Keratinocyte (primary cell): ENCODE measurements at regions not wholly inside any gene's neighbourhood (a gene's known extent, or its start where the extent isn't known, plus 50 kb on each side); places are given as distances from the start of the nearest gene placed in this dataset.

Source experiments
- DNase-seq: peaks from one replicate; pipeline ENCODE4 v3.0.0-alpha.2; 2011; ENCODE audit warnings: low read depth, missing footprints, low spot score
- FAIRE-seq: peaks from 2 replicates; lab custom pipeline; 2011; peaks lifted over from hg19 to GRCh38; lab: Jason Lieb, UNC
- H2AFZ ChIP-seq: 2 replicates; pipeline ENCODE4 v1.6.0; 2012; ENCODE audit warnings: low read length, control low read depth, inconsistent platforms; ENCODE audit not compliant: control insufficient read depth
- H3K27ac ChIP-seq: 2 replicates; pipeline ENCODE4 v1.5.1; 2011; ENCODE audit warnings: low read length; ENCODE audit not compliant: control insufficient read depth, insufficient read depth
- H3K27me3 ChIP-seq: 3 replicates; pipeline ENCODE4 v1.6.0; 2011; ENCODE audit warnings: low read length; ENCODE audit not compliant: control insufficient read depth, insufficient read depth; ENCODE audit errors: extremely low read depth
- H3K36me3 ChIP-seq, 2 experiments: 2 replicates in 1 of 2; 3 replicates in 1 of 2; pipeline ENCODE4 v1.5.1; 2011; ENCODE audit warnings: low read length in 2 of 2, mild to moderate bottlenecking in 1 of 2; ENCODE audit not compliant: control insufficient read depth in 2 of 2, insufficient read depth in 2 of 2; ENCODE audit errors: extremely low read depth in 1 of 2
- H3K4me1 ChIP-seq: 3 replicates; pipeline ENCODE4 v1.5.1; 2011; ENCODE audit warnings: low read length; ENCODE audit not compliant: control insufficient read depth, insufficient read depth; ENCODE audit errors: extremely low read depth
- H3K4me2 ChIP-seq: 3 replicates; pipeline ENCODE4 v1.6.0; 2011; ENCODE audit warnings: low read depth, low read length; ENCODE audit not compliant: control insufficient read depth, insufficient read depth; ENCODE audit errors: extremely low read depth
- H3K4me3 ChIP-seq, 3 experiments: fragments of 200-600 bp in 1 of 3; sonication (generic) in 1 of 3; 2 replicates in 2 of 3; 3 replicates in 1 of 3; pipeline ENCODE4 v1.5.1; 2011 to 2016; ENCODE audit warnings: low read length in 3 of 3, mild to moderate bottlenecking in 3 of 3, control low read depth in 2 of 3, inconsistent platforms in 1 of 3, low read depth in 1 of 3, mixed read lengths in 1 of 3, mixed run types in 1 of 3, moderate library complexity in 1 of 3; ENCODE audit not compliant: control insufficient read depth in 2 of 3, insufficient read depth in 2 of 3; ENCODE audit errors: extremely low read depth in 1 of 3
- H3K79me2 ChIP-seq: 2 replicates; pipeline ENCODE4 v1.6.0; 2012; ENCODE audit warnings: low read length; ENCODE audit not compliant: control insufficient read depth, insufficient read depth
- H3K9ac ChIP-seq: 3 replicates; pipeline ENCODE4 v1.6.0; 2011; ENCODE audit warnings: low read length; ENCODE audit not compliant: control insufficient read depth, insufficient read depth; ENCODE audit errors: extremely low read depth
- H3K9me1 ChIP-seq: 3 replicates; pipeline ENCODE4 v1.6.0; 2011; ENCODE audit warnings: low read length; ENCODE audit not compliant: control insufficient read depth, insufficient read depth; ENCODE audit errors: extremely low read depth
- H3K9me3 ChIP-seq: 2 replicates; pipeline ENCODE4 v1.5.1; 2012; ENCODE audit warnings: low read depth, low read length; ENCODE audit not compliant: control insufficient read depth
- H4K20me1 ChIP-seq: 3 replicates; pipeline ENCODE4 v1.6.0; 2011; ENCODE audit warnings: low read length; ENCODE audit not compliant: control insufficient read depth, insufficient read depth; ENCODE audit errors: extremely low read depth
- CTCF ChIP-seq, 3 experiments: IDR thresholded peaks in 1 of 3; conservative IDR thresholded peaks in 1 of 3; optimal IDR thresholded peaks in 1 of 3; 2 replicates in 2 of 3; 3 replicates in 1 of 3; pipeline versions ENCODE3 to v1.5.1; 2011; ENCODE audit warnings: low read length in 3 of 3, mild to moderate bottlenecking in 3 of 3, moderate library complexity in 2 of 3, control low read depth in 1 of 3, inconsistent platforms in 1 of 3; ENCODE audit not compliant: insufficient read depth in 2 of 3; ENCODE audit errors: extremely low read depth in 1 of 3
- EZH2 ChIP-seq: IDR thresholded peaks from one replicate; pipeline ENCODE4 v1.6.1; 2012; ENCODE audit warnings: inconsistent platforms, mild to moderate bottlenecking, low read length, moderate library complexity
- dilution Hi-C: fragments of 300-500 bp; cut with MboI; formaldehyde crosslinking; loops from one replicate; pipeline ENCODE4 v1.7.0; 2020; ENCODE audit warnings: low sequenced_read_pairs; ENCODE audit not compliant: extremely low pct_ligation_motif_present

GRCh38 chr17:20938988-20939615 lies 103.7 kb downstream of the USP22 start:
- TF ChIP-seq CTCF (optimal IDR thresholded peaks at IDR 0.05 in 1 of 3, IDR thresholded peaks at IDR 0.05 in 1 of 3, conservative IDR thresholded peaks at IDR 0.05 in 1 of 3; ENCODE audit: extremely low read depth in 1 of 3, insufficient read depth in 2 of 3, low read length in 3 of 3): no peak
- no peak for TF ChIP-seq EZH2
- dilution Hi-C loops: no loop called here
- H3K4me1 ChIP-seq: peaks cover 28% of the 10 kb centered on the region
- DNase-seq: no peak
- no peak overlapping the region for H3K9ac ChIP-seq
- no peak overlapping the region for H3K4me2 ChIP-seq
- no peak overlapping the region for H3K4me3 ChIP-seq
- H3K27ac ChIP-seq: no peak overlapping the region
- H3K9me1 ChIP-seq: no peaks in the 10 kb centered on the region
- H3K79me2 ChIP-seq: no peaks in the 10 kb centered on the region
- H4K20me1 ChIP-seq: no peaks in the 10 kb centered on the region
- H3K36me3 ChIP-seq: no peaks in the 10 kb centered on the region
- no peaks in the 10 kb centered on the region for H3K9me3 ChIP-seq
- H2AFZ ChIP-seq: no peak overlapping the region
- H3K27me3 ChIP-seq: no peaks in the 10 kb centered on the region
- FAIRE-seq: no peak

- H3K9ac ChIP-seq: no peak overlapping the region
- no peak overlapping the region for H3K4me3 ChIP-seq
- DNase-seq (no peak), FAIRE-seq (no peak)
- H3K36me3 ChIP-seq: no peaks in the 10 kb centered on the region
- no peaks in the 10 kb centered on the region for H3K79me2 ChIP-seq
- dilution Hi-C loops: no loop called here
- no peak overlapping the region for H3K27ac ChIP-seq
- no peaks in the 10 kb centered on the region for H3K9me1 ChIP-seq
- peaks cover 5% of the 10 kb centered on the region for H3K4me1 ChIP-seq
- TF ChIP-seq EZH2 (no peak), CTCF (optimal IDR thresholded peaks at IDR 0.05 in 1 of 3, IDR thresholded peaks at IDR 0.05 in 1 of 3, conservative IDR thresholded peaks at IDR 0.05 in 1 of 3; ENCODE audit: extremely low read depth in 1 of 3, insufficient read depth in 2 of 3, low read length in 3 of 3) (no peak)
- H3K9me3 ChIP-seq: no peaks in the 10 kb centered on the region
- H3K27me3 ChIP-seq: no peaks in the 10 kb centered on the region
- H3K4me2 ChIP-seq: no peak overlapping the region
- H4K20me1 ChIP-seq: no peaks in the 10 kb centered on the region
- no peak overlapping the region for H2AFZ ChIP-seq
Observed at GRCh38 chr17:20941872-20942271, 100.9 kb downstream of the USP22 start.
